ENCODE measurements at regions not wholly inside any gene's neighbourhood (a gene's known extent, or its start where the extent isn't known, plus 50 kb on each side); places are given as distances from the start of the nearest gene placed in this dataset.

DNA sequence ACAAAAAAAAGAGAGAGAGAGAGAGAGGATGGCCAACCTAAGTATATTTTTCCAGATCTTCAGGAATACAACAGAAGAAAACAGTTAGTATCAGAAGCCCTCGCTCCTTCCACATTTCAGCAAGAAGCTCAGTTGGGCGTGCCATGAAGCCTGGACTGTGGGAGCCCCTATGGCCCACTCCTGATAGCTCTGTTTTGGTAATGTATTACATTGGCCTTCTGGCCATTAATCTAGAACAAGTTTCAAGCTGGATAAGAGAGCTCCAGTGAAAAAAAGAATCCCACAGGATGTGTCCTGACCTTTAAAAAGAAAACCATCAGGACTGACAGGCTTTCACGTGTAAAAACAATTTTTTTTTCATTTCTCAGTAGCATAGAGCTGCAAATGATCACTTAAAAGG, 197.9 kb downstream of the ICOS start:
- TF ChIP-seq, protein P1, sequence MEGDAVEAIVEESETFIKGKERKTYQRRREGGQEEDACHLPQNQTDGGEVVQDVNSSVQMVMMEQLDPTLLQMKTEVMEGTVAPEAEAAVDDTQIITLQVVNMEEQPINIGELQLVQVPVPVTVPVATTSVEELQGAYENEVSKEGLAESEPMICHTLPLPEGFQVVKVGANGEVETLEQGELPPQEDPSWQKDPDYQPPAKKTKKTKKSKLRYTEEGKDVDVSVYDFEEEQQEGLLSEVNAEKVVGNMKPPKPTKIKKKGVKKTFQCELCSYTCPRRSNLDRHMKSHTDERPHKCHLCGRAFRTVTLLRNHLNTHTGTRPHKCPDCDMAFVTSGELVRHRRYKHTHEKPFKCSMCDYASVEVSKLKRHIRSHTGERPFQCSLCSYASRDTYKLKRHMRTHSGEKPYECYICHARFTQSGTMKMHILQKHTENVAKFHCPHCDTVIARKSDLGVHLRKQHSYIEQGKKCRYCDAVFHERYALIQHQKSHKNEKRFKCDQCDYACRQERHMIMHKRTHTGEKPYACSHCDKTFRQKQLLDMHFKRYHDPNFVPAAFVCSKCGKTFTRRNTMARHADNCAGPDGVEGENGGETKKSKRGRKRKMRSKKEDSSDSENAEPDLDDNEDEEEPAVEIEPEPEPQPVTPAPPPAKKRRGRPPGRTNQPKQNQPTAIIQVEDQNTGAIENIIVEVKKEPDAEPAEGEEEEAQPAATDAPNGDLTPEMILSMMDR (IDR thresholded peaks at IDR 0.05; ENCODE audit: insufficient read depth, low read depth, low read length) = no peak
- no peak for TF ChIP-seq EZH2 (IDR thresholded peaks at IDR 0.05; ENCODE audit: insufficient read depth, low read length)
